H1 (cell line): ENCODE measurements at regions not wholly inside any gene's neighbourhood (a gene's known extent, or its start where the extent isn't known, plus 50 kb on each side); places are given as distances from the start of the nearest gene placed in this dataset.

Source experiments
- GABPA ChIP-seq: IDR thresholded peaks from 2 replicates; pipeline ENCODE4 v1.6.1; 2011; ENCODE audit warnings: mild to moderate bottlenecking, low read length, moderate library complexity, borderline replicate concordance; ENCODE audit not compliant: insufficient read depth
- GTF2F1 ChIP-seq: IDR thresholded peaks from 2 replicates; pipeline ENCODE4 v1.6.1; 2012; ENCODE audit warnings: low read depth, low read length, improper control_type of control experiment, borderline replicate concordance
- HDAC2 ChIP-seq, 2 experiments: fragments of 300-600 bp in 1 of 2; sonication (generic) in 1 of 2; IDR thresholded peaks; 2 replicates each; pipeline ENCODE4 v1.6.1; 2011 to 2012; ENCODE audit warnings: low read depth in 2 of 2, low read length in 2 of 2, mild to moderate bottlenecking in 2 of 2, moderate library complexity in 2 of 2, borderline replicate concordance in 1 of 2, inconsistent platforms in 1 of 2
- HDAC6 ChIP-seq: IDR thresholded peaks from one replicate; pipeline ENCODE4 v1.7.1; 2012; ENCODE audit warnings: low read depth, mild to moderate bottlenecking, inconsistent platforms, low read length, moderate library complexity
- RNF2 ChIP-seq: fragments of 200-900, 300-1000 bp; sonication (generic); IDR thresholded peaks from 2 replicates; pipeline ENCODE4 v1.7.1; 2016; ENCODE audit warnings: borderline replicate concordance, low read depth, mild to moderate bottlenecking, antibody characterized with exemption, low read length; ENCODE audit not compliant: poor library complexity, severe bottlenecking; ENCODE audit errors: missing control alignments
- SAP30 ChIP-seq: fragments of 300-600 bp; sonication (generic); IDR thresholded peaks from 2 replicates; pipeline ENCODE4 v1.7.1; 2012; ENCODE audit warnings: low read length, moderate library complexity, mild to moderate bottlenecking, inconsistent platforms; ENCODE audit not compliant: insufficient read depth, insufficient replicate concordance
- SRF ChIP-seq: IDR thresholded peaks from 2 replicates; pipeline ENCODE4 v1.6.1; 2011; ENCODE audit warnings: mild to moderate bottlenecking, low read depth, low read length, moderate library complexity

GRCh38 chr3:102089239-102089638 lies 239.9 kb downstream of the NFKBIZ start (continued):
- TF ChIP-seq SRF (no peak), RNF2 (no peak), GTF2F1 (no peak), HDAC2 (IDR thresholded peaks at IDR 0.05; ENCODE audit: borderline replicate concordance in 1 of 2, low read depth in 2 of 2, low read length in 2 of 2) (no peak), HDAC6 (no peak), SAP30 (no peak), GABPA (no peak)
